ENCODE measurements at regions not wholly inside any gene's neighbourhood (a gene's known extent, or its start where the extent isn't known, plus 50 kb on each side); places are given as distances from the start of the nearest gene placed in this dataset.

- no peak for DNase-seq (ENCODE audit: low read depth, low spot score)
- no peaks in the 10 kb centered on the region for H3K27me3 ChIP-seq (ENCODE audit: insufficient read depth, insufficient read length)
- H3K36me3 ChIP-seq (ENCODE audit: insufficient read depth, insufficient read length, low read length) = no peaks in the 10 kb centered on the region
- no peak overlapping the region for H3K9ac ChIP-seq (ENCODE audit: insufficient read length, low read depth)
- 0 out of 2 replicates have a peak, but pooled peaks cover 6% of the 10 kb centered on the region for H3K9me3 ChIP-seq (ENCODE audit: insufficient read depth, low read length)
- TF ChIP-seq YY1 (IDR thresholded peaks at IDR 0.05; ENCODE audit: insufficient read depth, insufficient read length) (no peak), ZNF274 (IDR thresholded peaks at IDR 0.05; ENCODE audit: low read depth, low read length) (no peak), SUZ12 (IDR thresholded peaks at IDR 0.05; ENCODE audit: extremely low read depth, insufficient read depth, insufficient read length) (no peak)
- no peak overlapping the region for H3K4me3 ChIP-seq (ENCODE audit: insufficient read length, low read depth)
- H3K4me1 ChIP-seq (ENCODE audit: insufficient read depth, insufficient read length) = no peaks in the 10 kb centered on the region
Measured at GRCh38 chr17:12423337-12423736, 242.4 kb upstream of the MYOCD start.

- H3K36me3 ChIP-seq (ENCODE audit: insufficient read depth, insufficient read length, low read length) = no peaks in the 10 kb centered on the region
- H3K9ac ChIP-seq (ENCODE audit: insufficient read length, low read depth) = no peak overlapping the region
Measured at GRCh38 chr17:12429116-12429515, 236.6 kb upstream of the MYOCD start.

DNA sequence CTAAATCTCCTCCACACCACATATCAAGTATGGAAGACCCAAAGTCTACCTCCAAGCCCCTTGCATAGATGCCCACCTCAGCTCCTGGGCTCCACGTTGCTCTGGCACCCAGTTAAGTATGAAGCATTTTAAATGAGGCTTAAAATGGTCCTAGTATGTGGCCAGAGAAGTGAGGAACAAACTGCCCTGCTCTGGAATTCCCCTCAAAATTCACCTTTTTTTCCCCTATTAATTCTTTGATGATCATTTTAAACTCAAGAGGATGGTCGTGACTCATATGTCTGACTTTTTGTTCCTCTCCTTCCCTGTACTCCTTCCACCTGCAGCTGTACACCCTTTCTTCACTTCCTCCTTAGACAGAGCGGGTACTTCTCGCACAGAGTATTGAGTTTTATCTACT, 234.5 kb upstream of the MYOCD start:
- no peak overlapping the region for H3K4me3 ChIP-seq (ENCODE audit: insufficient read length, low read depth)
- no peaks in the 10 kb centered on the region for H3K4me1 ChIP-seq (ENCODE audit: insufficient read depth, insufficient read length)
- no peak overlapping the region for H3K9ac ChIP-seq (ENCODE audit: insufficient read length, low read depth)
- no peak for DNase-seq (ENCODE audit: low read depth, low spot score)
- H3K36me3 ChIP-seq (ENCODE audit: insufficient read depth, insufficient read length, low read length) = no peaks in the 10 kb centered on the region
- H3K9me3 ChIP-seq (ENCODE audit: insufficient read depth, low read length) = no peaks in the 10 kb centered on the region
- H3K27me3 ChIP-seq (ENCODE audit: insufficient read depth, insufficient read length) = no peaks in the 10 kb centered on the region
- no peak for TF ChIP-seq SUZ12 (IDR thresholded peaks at IDR 0.05; ENCODE audit: extremely low read depth, insufficient read depth, insufficient read length)
- TF ChIP-seq ZNF274 (IDR thresholded peaks at IDR 0.05; ENCODE audit: low read depth, low read length) = no peak
- TF ChIP-seq YY1 (IDR thresholded peaks at IDR 0.05; ENCODE audit: insufficient read depth, insufficient read length) = no peak

More at GRCh38 chr17:12429116-12429515, 236.6 kb upstream of the MYOCD start:
- H3K4me3 ChIP-seq (ENCODE audit: insufficient read length, low read depth) = no peak overlapping the region
- H3K27me3 ChIP-seq (ENCODE audit: insufficient read depth, insufficient read length) = no peaks in the 10 kb centered on the region
- H3K9me3 ChIP-seq (ENCODE audit: insufficient read depth, low read length) = 0 out of 2 replicates have a peak, but pooled peaks cover 2% of the 10 kb centered on the region
- no peaks in the 10 kb centered on the region for H3K4me1 ChIP-seq (ENCODE audit: insufficient read depth, insufficient read length)
- no peak for TF ChIP-seq ZNF274 (IDR thresholded peaks at IDR 0.05; ENCODE audit: low read depth, low read length)
- no peak for TF ChIP-seq SUZ12 (IDR thresholded peaks at IDR 0.05; ENCODE audit: extremely low read depth, insufficient read depth, insufficient read length)
- TF ChIP-seq YY1 (IDR thresholded peaks at IDR 0.05; ENCODE audit: insufficient read depth, insufficient read length) = no peak
- no peak for DNase-seq (ENCODE audit: low read depth, low spot score)

GRCh38 chr17:12438212-12438611, 227.5 kb upstream of the MYOCD start:
- TF ChIP-seq YY1 (IDR thresholded peaks at IDR 0.05; ENCODE audit: insufficient read depth, insufficient read length) = no peak
- TF ChIP-seq ZNF274 (IDR thresholded peaks at IDR 0.05; ENCODE audit: low read depth, low read length) = no peak
- no peak for TF ChIP-seq SUZ12 (IDR thresholded peaks at IDR 0.05; ENCODE audit: extremely low read depth, insufficient read depth, insufficient read length)
- H3K9ac ChIP-seq (ENCODE audit: insufficient read length, low read depth) = no peak overlapping the region
- no peaks in the 10 kb centered on the region for H3K36me3 ChIP-seq (ENCODE audit: insufficient read depth, insufficient read length, low read length)
- H3K4me1 ChIP-seq (ENCODE audit: insufficient read depth, insufficient read length) = no peaks in the 10 kb centered on the region
- no peak overlapping the region for H3K4me3 ChIP-seq (ENCODE audit: insufficient read length, low read depth)
- no peaks in the 10 kb centered on the region for H3K27me3 ChIP-seq (ENCODE audit: insufficient read depth, insufficient read length)
- H3K9me3 ChIP-seq (ENCODE audit: insufficient read depth, low read length) = no peaks in the 10 kb centered on the region
- DNase-seq (ENCODE audit: low read depth, low spot score) = no peak

DNA sequence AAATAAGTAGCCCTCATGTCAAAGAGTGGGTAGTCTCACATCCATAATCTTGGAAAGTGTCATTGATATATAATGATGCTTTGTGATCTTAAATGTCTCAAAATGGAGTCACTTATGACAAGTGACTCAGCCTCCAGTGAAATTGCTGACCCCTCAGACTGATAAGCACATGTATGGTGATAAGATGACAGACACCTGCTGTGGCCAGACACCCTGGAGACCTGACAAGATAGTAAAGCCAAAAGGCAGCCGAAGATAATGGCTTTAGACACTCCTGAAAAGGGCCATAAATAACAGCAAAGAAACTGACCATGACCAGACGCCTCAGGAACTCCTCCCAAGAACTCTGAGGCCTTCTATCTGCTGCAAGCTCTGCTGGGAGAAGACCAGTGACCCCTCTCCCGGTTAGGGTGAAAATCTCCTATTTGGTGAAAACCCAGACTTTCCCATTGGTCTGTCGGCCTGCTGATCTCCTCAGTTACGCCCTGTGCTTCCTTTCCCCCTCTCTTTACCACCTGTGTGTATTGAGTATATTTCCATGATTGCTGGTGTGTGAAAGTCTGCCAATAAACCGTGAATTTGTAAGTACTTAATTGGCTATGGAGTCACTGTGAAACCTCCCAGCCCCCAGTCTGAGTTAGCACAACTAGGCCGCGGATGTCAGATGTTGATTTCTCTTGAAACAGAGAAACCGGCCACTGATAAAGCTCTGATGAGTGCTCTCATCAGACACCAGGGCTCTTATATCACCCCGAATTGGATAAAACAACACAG, 226.7 kb upstream of the MYOCD start:
- Histone ChIP-seq H3K36me3 (ENCODE audit: insufficient read depth, insufficient read length, low read length) (no peaks in the 10 kb centered on the region), H3K27me3 (ENCODE audit: insufficient read depth, insufficient read length) (no peaks in the 10 kb centered on the region), H3K4me1 (ENCODE audit: insufficient read depth, insufficient read length) (no peaks in the 10 kb centered on the region), H3K4me3 (ENCODE audit: insufficient read length, low read depth) (no peak overlapping the region), H3K9me3 (ENCODE audit: insufficient read depth, low read length) (no peaks in the 10 kb centered on the region), H3K9ac (ENCODE audit: insufficient read length, low read depth) (no peak overlapping the region)
- TF ChIP-seq ZNF274 (IDR thresholded peaks at IDR 0.05; ENCODE audit: low read depth, low read length) (no peak), YY1 (IDR thresholded peaks at IDR 0.05; ENCODE audit: insufficient read depth, insufficient read length) (no peak), SUZ12 (IDR thresholded peaks at IDR 0.05; ENCODE audit: extremely low read depth, insufficient read depth, insufficient read length) (no peak)
- no peak for DNase-seq (ENCODE audit: low read depth, low spot score)

GRCh38 chr17:12445331-12445730, 220.4 kb upstream of the MYOCD start:
- Histone ChIP-seq H3K36me3 (ENCODE audit: insufficient read depth, insufficient read length, low read length) (no peaks in the 10 kb centered on the region), H3K27me3 (ENCODE audit: insufficient read depth, insufficient read length) (no peaks in the 10 kb centered on the region), H3K4me3 (ENCODE audit: insufficient read length, low read depth) (no peak overlapping the region), H3K9ac (ENCODE audit: insufficient read length, low read depth) (no peak overlapping the region), H3K9me3 (ENCODE audit: insufficient read depth, low read length) (no peaks in the 10 kb centered on the region), H3K4me1 (ENCODE audit: insufficient read depth, insufficient read length) (no peaks in the 10 kb centered on the region)
- TF ChIP-seq YY1 (IDR thresholded peaks at IDR 0.05; ENCODE audit: insufficient read depth, insufficient read length) (no peak), SUZ12 (IDR thresholded peaks at IDR 0.05; ENCODE audit: extremely low read depth, insufficient read depth, insufficient read length) (no peak), ZNF274 (IDR thresholded peaks at IDR 0.05; ENCODE audit: low read depth, low read length) (no peak)
- no peak for DNase-seq (ENCODE audit: low read depth, low spot score)

GRCh38 chr17:12457493-12457892, 208.2 kb upstream of the MYOCD start:
- DNase-seq (ENCODE audit: low read depth, low spot score) = no peak

More at GRCh38 chr17:12457493-12457892, 208.2 kb upstream of the MYOCD start:
- no peak overlapping the region for H3K9ac ChIP-seq (ENCODE audit: insufficient read length, low read depth)
- H3K4me1 ChIP-seq (ENCODE audit: insufficient read depth, insufficient read length) = no peaks in the 10 kb centered on the region
- peaks cover 17% of the 10 kb centered on the region; the same call in 1 of the 2 replicates for H3K9me3 ChIP-seq (ENCODE audit: insufficient read depth, low read length)
- H3K4me3 ChIP-seq (ENCODE audit: insufficient read length, low read depth) = no peak overlapping the region
- TF ChIP-seq YY1 (IDR thresholded peaks at IDR 0.05; ENCODE audit: insufficient read depth, insufficient read length) = no peak
- TF ChIP-seq SUZ12 (IDR thresholded peaks at IDR 0.05; ENCODE audit: extremely low read depth, insufficient read depth, insufficient read length) = no peak
- no peak for TF ChIP-seq ZNF274 (IDR thresholded peaks at IDR 0.05; ENCODE audit: low read depth, low read length)
- no peaks in the 10 kb centered on the region for H3K36me3 ChIP-seq (ENCODE audit: insufficient read depth, insufficient read length, low read length)
- no peaks in the 10 kb centered on the region for H3K27me3 ChIP-seq (ENCODE audit: insufficient read depth, insufficient read length)
